OCI-LY1 (cell line): ENCODE measurements at regions not wholly inside any gene's neighbourhood (a gene's known extent, or its start where the extent isn't known, plus 50 kb on each side); places are given as distances from the start of the nearest gene placed in this dataset.

ENCODE experiments used
- H2AFZ ChIP-seq: fragments of 200-600 bp; sonication (generic), shearing (Covaris generic); 2 replicates; pipeline ENCODE4 v1.6.0; 2014; ENCODE audit warnings: antibody characterized with exemption, mild to moderate bottlenecking, low read length
- H3F3A ChIP-seq: fragments of 200-600 bp; sonication (generic), shearing (Covaris generic); 2 replicates; pipeline ENCODE4 v1.6.0; 2014; ENCODE audit warnings: mild to moderate bottlenecking, antibody characterized with exemption, low read length, moderate library complexity; ENCODE audit not compliant: insufficient read depth
- H3K27ac ChIP-seq: fragments of 200-600 bp; sonication (generic); 2 replicates; pipeline ENCODE4 v1.5.1; 2014; ENCODE audit warnings: low read length, mixed run types, mild to moderate bottlenecking, low read depth; ENCODE audit not compliant: poor library complexity, severe bottlenecking
- H3K27me3 ChIP-seq: fragments of 200-600 bp; sonication (generic); 2 replicates; pipeline ENCODE4 v1.6.0; 2014; ENCODE audit warnings: antibody characterized with exemption, mild to moderate bottlenecking, low read length, moderate library complexity; ENCODE audit not compliant: insufficient read depth
- H3K36me3 ChIP-seq: fragments of 200-600 bp; sonication (generic); 2 replicates; pipeline ENCODE4 v1.6.1; 2014; ENCODE audit warnings: mild to moderate bottlenecking, antibody characterized with exemption, low read length, moderate library complexity, mixed read lengths; ENCODE audit not compliant: insufficient read depth
- H3K4me1 ChIP-seq: fragments of 200-600 bp; sonication (generic); 2 replicates; pipeline ENCODE4 v1.5.1; 2014; ENCODE audit warnings: mild to moderate bottlenecking, low read length, moderate library complexity; ENCODE audit not compliant: insufficient read depth, severe bottlenecking
- H3K4me2 ChIP-seq: fragments of 200-600 bp; sonication (generic), shearing (Covaris generic); 2 replicates; pipeline ENCODE4 v1.6.1; 2014; ENCODE audit warnings: low read length
- H3K4me3 ChIP-seq: fragments of 200-600 bp; sonication (generic); 2 replicates; pipeline ENCODE4 v1.5.1; 2014; ENCODE audit warnings: low read length, low read depth, mild to moderate bottlenecking, mixed read lengths; ENCODE audit not compliant: poor library complexity, severe bottlenecking
- H3K79me2 ChIP-seq: fragments of 200-600 bp; shearing (Covaris generic); 2 replicates; pipeline ENCODE4 v1.6.1; 2016; ENCODE audit warnings: mixed run types, low read length, mixed read lengths; ENCODE audit not compliant: insufficient read depth
- H3K9ac ChIP-seq: fragments of 200-600 bp; sonication (generic), shearing (Covaris generic); 2 replicates; pipeline ENCODE4 v1.6.1; 2014; ENCODE audit warnings: mild to moderate bottlenecking, low read length, mixed read lengths
- H3K9me2 ChIP-seq: fragments of 200-600 bp; sonication (generic), shearing (Covaris generic); 2 replicates; pipeline ENCODE4 v1.6.1; 2014; ENCODE audit warnings: low read depth, mild to moderate bottlenecking, low read length, mixed read lengths
- H3K9me3 ChIP-seq: fragments of 200-600 bp; shearing (Covaris generic); 2 replicates; pipeline ENCODE4 v1.6.1; 2014; ENCODE audit warnings: low read length, mixed read lengths
- H4K20me1 ChIP-seq: fragments of 200-600 bp; sonication (generic), shearing (Covaris generic); 2 replicates; pipeline ENCODE4 v1.6.0; 2016; ENCODE audit warnings: mild to moderate bottlenecking, low read length; ENCODE audit not compliant: insufficient read depth
- CTCF ChIP-seq: fragments of 200-600 bp; sonication (generic), shearing (Covaris generic); IDR thresholded peaks from 2 replicates; pipeline ENCODE4 v1.5.1; 2017; ENCODE audit warnings: mild to moderate bottlenecking, antibody characterized with exemption, low read length, moderate library complexity, mixed read lengths
- EZH2 ChIP-seq: fragments of 200-600 bp; sonication (generic), shearing (Covaris generic); IDR thresholded peaks from 2 replicates; pipeline ENCODE4 v1.8.0; 2017; ENCODE audit warnings: borderline replicate concordance, mixed run types, mild to moderate bottlenecking, antibody characterized with exemption, low read length, moderate library complexity, mixed read lengths

- Histone ChIP-seq H4K20me1 (no peaks in the 10 kb centered on the region), H3K4me1 (peaks cover 36% of the 10 kb centered on the region), H3K27me3 (no peaks in the 10 kb centered on the region), H3K27ac (no peak overlapping the region), H3K9ac (no peak overlapping the region), H2AFZ (no peak overlapping the region), H3F3A (no peaks in the 10 kb centered on the region), H3K4me2 (no peak overlapping the region), H3K36me3 (peaks cover 82% of the 10 kb centered on the region), H3K9me3 (peaks cover 13% of the 10 kb centered on the region; the same call in 1 of the 2 replicates), H3K79me2 (peaks cover 91% of the 10 kb centered on the region), H3K9me2 (no peaks in the 10 kb centered on the region), H3K4me3 (no peak overlapping the region)
- TF ChIP-seq CTCF: no peak
- TF ChIP-seq EZH2: no peak
Measured at GRCh38 chr7:131075406-131075805, 252.3 kb upstream of the MKLN1 start.

GRCh38 chr7:131076032-131076431 is 251.6 kb upstream of the MKLN1 start:
- Histone ChIP-seq H3K9ac (no peak overlapping the region), H3K9me3 (peaks cover 13% of the 10 kb centered on the region; the same call in 1 of the 2 replicates), H3F3A (no peaks in the 10 kb centered on the region), H3K4me3 (no peak overlapping the region), H3K27ac (no peak overlapping the region), H4K20me1 (no peaks in the 10 kb centered on the region), H2AFZ (no peak overlapping the region), H3K4me1 (peaks cover 33% of the 10 kb centered on the region), H3K4me2 (no peak overlapping the region), H3K27me3 (no peaks in the 10 kb centered on the region), H3K79me2 (peaks cover 94% of the 10 kb centered on the region), H3K9me2 (no peaks in the 10 kb centered on the region), H3K36me3 (peaks cover 88% of the 10 kb centered on the region)
- no peak for TF ChIP-seq EZH2
- no peak for TF ChIP-seq CTCF

GRCh38 chr7:131076711-131077181 is 250.9 kb upstream of the MKLN1 start:
- Histone ChIP-seq H4K20me1 (no peaks in the 10 kb centered on the region), H3K4me3 (no peak overlapping the region), H3K79me2 (peaks cover 95% of the 10 kb centered on the region), H3K9ac (no peak overlapping the region; the same call in 1 of the 2 replicates), H3K36me3 (peaks cover 95% of the 10 kb centered on the region), H3K4me2 (no peak overlapping the region), H2AFZ (no peak overlapping the region), H3K27me3 (no peaks in the 10 kb centered on the region), H3F3A (no peaks in the 10 kb centered on the region), H3K9me3 (peaks cover 13% of the 10 kb centered on the region; the same call in 1 of the 2 replicates), H3K27ac (peak overlapping the region; percentile 43), H3K9me2 (no peaks in the 10 kb centered on the region), H3K4me1 (peaks cover 29% of the 10 kb centered on the region)
- TF ChIP-seq EZH2: no peak
- no peak for TF ChIP-seq CTCF
